OCI-LY3 (cell line): ENCODE measurements at regions not wholly inside any gene's neighbourhood (a gene's known extent, or its start where the extent isn't known, plus 50 kb on each side); places are given as distances from the start of the nearest gene placed in this dataset.

Source experiments
- EZH2phosphoT487 ChIP-seq: fragments of 200-600 bp; shearing (Covaris generic); IDR thresholded peaks from 2 replicates; pipeline ENCODE4 v1.6.1; 2018; ENCODE audit warnings: antibody characterized with exemption, mixed run types, low read depth
- TF ChIP-seq, protein P1 (sequence below): fragments of 200-600, 300-600 bp; sonication (generic); IDR thresholded peaks from 2 replicates; pipeline ENCODE4 v1.5.1; 2014; ENCODE audit warnings: antibody characterized with exemption, low read length, low read depth

DNA sequence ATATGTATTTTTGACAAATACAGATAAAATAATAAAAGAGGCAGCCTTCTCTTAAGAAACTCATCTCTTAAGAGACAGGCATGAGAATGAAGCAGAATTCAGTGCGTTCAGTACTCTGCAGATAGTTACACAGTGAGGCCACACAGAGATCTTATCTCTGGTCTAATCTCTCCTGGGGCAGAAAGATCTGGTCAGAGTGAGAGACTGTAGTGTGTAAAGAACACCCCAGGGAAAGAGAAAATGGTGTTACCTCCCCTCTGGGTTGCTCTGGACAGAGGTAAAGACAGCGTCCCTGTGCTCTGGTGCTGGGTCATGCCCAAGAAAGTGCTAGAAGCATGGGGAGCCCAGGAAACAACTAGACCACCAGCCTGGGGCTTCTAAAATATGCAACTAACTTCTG, 216.3 kb downstream of the SIPA1L2 start:
- TF ChIP-seq, protein P1, sequence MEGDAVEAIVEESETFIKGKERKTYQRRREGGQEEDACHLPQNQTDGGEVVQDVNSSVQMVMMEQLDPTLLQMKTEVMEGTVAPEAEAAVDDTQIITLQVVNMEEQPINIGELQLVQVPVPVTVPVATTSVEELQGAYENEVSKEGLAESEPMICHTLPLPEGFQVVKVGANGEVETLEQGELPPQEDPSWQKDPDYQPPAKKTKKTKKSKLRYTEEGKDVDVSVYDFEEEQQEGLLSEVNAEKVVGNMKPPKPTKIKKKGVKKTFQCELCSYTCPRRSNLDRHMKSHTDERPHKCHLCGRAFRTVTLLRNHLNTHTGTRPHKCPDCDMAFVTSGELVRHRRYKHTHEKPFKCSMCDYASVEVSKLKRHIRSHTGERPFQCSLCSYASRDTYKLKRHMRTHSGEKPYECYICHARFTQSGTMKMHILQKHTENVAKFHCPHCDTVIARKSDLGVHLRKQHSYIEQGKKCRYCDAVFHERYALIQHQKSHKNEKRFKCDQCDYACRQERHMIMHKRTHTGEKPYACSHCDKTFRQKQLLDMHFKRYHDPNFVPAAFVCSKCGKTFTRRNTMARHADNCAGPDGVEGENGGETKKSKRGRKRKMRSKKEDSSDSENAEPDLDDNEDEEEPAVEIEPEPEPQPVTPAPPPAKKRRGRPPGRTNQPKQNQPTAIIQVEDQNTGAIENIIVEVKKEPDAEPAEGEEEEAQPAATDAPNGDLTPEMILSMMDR: no peak
- TF ChIP-seq EZH2phosphoT487: no peak
